OCI-LY7 (cell line): ENCODE measurements at regions not wholly inside any gene's neighbourhood (a gene's known extent, or its start where the extent isn't known, plus 50 kb on each side); places are given as distances from the start of the nearest gene placed in this dataset.
"Not testable (repeated sequence)": the region's sequence is repeated elsewhere in the genome, so short reads cannot be mapped to it uniquely, and the experiment has no call there.

Experiments
- BruUV-seq: library from RNA; stranded (reverse); fragments of 400-500 nt; replicated peaks from 2 replicates; lab custom pipeline; 2021; lab: Mats Ljungman, UMichigan
- CTCF ChIA-PET: fragments of 300-600 bp; sonication (Branson Sonifier 250); formaldehyde crosslinking; loops from one replicate; lab custom pipeline; 2022; ENCODE audit warnings: antibody characterized with exemption; ENCODE audit not compliant: unreplicated experiment; lab: Charles Lee
- POLR2A ChIA-PET: fragments of 300-600 bp; sonication (Branson Sonifier 250); formaldehyde crosslinking; loops from one replicate; lab custom pipeline; 2022; ENCODE audit warnings: antibody characterized with exemption; lab: Charles Lee
- DNase-seq: peaks from one replicate; pipeline ENCODE4 v3.0.0-alpha.2; 2015; ENCODE audit warnings: low spot score
- H2AFZ ChIP-seq: fragments of 200-600 bp; sonication (generic), shearing (Covaris generic); 2 replicates; pipeline ENCODE4 v1.6.1; 2014; ENCODE audit warnings: mild to moderate bottlenecking, antibody characterized with exemption, low read length, moderate library complexity
- H3K27ac ChIP-seq: fragments of 200-600 bp; sonication (generic); 2 replicates; pipeline ENCODE4 v1.5.1; 2014; ENCODE audit warnings: mixed run types, low read depth, mild to moderate bottlenecking, moderate library complexity, low read length, inconsistent platforms; ENCODE audit not compliant: poor library complexity, severe bottlenecking
- H3K36me3 ChIP-seq: fragments of 200-600 bp; sonication (generic); 2 replicates; pipeline ENCODE4 v1.6.1; 2014; ENCODE audit warnings: mild to moderate bottlenecking, antibody characterized with exemption, low read length, moderate library complexity, mixed read lengths; ENCODE audit not compliant: insufficient read depth
- H3K4me1 ChIP-seq: fragments of 200-600 bp; sonication (generic); 2 replicates; pipeline ENCODE4 v1.5.1; 2014; ENCODE audit warnings: mild to moderate bottlenecking, low read length; ENCODE audit not compliant: insufficient read depth, poor library complexity, severe bottlenecking
- H3K4me2 ChIP-seq: fragments of 200-600 bp; sonication (generic); 2 replicates; pipeline ENCODE4 v1.6.1; 2014; ENCODE audit warnings: mild to moderate bottlenecking, low read length
- H3K4me3 ChIP-seq: fragments of 200-600 bp; sonication (generic); 2 replicates; pipeline ENCODE4 v1.5.1; 2014; ENCODE audit warnings: mild to moderate bottlenecking, low read depth, low read length; ENCODE audit not compliant: poor library complexity, severe bottlenecking
- H3K79me2 ChIP-seq: fragments of 200-600 bp; sonication (generic); 2 replicates; pipeline ENCODE4 v1.6.1; 2016; ENCODE audit warnings: low read depth, mild to moderate bottlenecking, low read length, moderate library complexity, mixed read lengths; ENCODE audit not compliant: insufficient read depth
- H3K9me2 ChIP-seq: fragments of 200-600 bp; sonication (generic); 2 replicates; pipeline ENCODE4 v1.6.1; 2016; ENCODE audit warnings: mild to moderate bottlenecking, low read length, mixed read lengths; ENCODE audit not compliant: insufficient read depth
- H3K9me3 ChIP-seq: fragments of 200-600 bp; sonication (generic); 2 replicates; pipeline ENCODE4 v1.6.1; 2014; ENCODE audit warnings: mild to moderate bottlenecking, mixed run types, low read length, mixed read lengths
- H4K20me1 ChIP-seq: fragments of 200-600 bp; sonication (generic); 2 replicates; pipeline ENCODE4 v1.6.1; 2014; ENCODE audit warnings: mild to moderate bottlenecking, antibody characterized with exemption, low read length, moderate library complexity, mixed read lengths; ENCODE audit not compliant: insufficient read depth
- CTCF ChIP-seq: fragments of 200-600 bp; sonication (generic); conservative IDR thresholded peaks from 2 replicates; pipeline ENCODE4 v1.5.1; 2014; ENCODE audit warnings: mild to moderate bottlenecking, antibody characterized with exemption, low read length, moderate library complexity, mixed read lengths
- EZH2phosphoT487 ChIP-seq: fragments of 200-600 bp; sonication (generic); IDR thresholded peaks from 2 replicates; pipeline ENCODE4 v1.6.1; 2018; ENCODE audit warnings: low read depth, borderline replicate concordance, mild to moderate bottlenecking, mixed run types, antibody characterized with exemption, low read length, moderate library complexity, mixed read lengths
- intact Hi-C: fragments of 100-400 bp; cut with micrococcal nuclease; formaldehyde crosslinking; loops from one replicate; pipeline ENCODE4 v1.10.0; 2022; ENCODE audit not compliant: unreplicated experiment

- intact Hi-C loops, result no loop called here
- Histone ChIP-seq H2AFZ (no peak overlapping the region), H3K36me3 (peaks cover 8% of the 10 kb centered on the region; the same call in 1 of the 2 replicates), H3K9me3 (no peaks in the 10 kb centered on the region), H3K27ac (no peak overlapping the region), H3K4me1 (no peaks in the 10 kb centered on the region), H3K9me2 (no peaks in the 10 kb centered on the region), H3K4me2 (no peak overlapping the region), H3K79me2 (no peaks in the 10 kb centered on the region), H3K4me3 (no peak overlapping the region), H4K20me1 (no peaks in the 10 kb centered on the region)
- CTCF ChIA-PET, result no interaction called here
- TF ChIP-seq EZH2phosphoT487, result no peak
- TF ChIP-seq CTCF, result no peak
- no peak for DNase-seq
- POLR2A ChIA-PET, result no interaction called here
- no TSS peak for BruUV-seq
These were observed 85.9 kb downstream of the ASMT start for GRCh38 chrX:1700757-1701156.

GRCh38 chrX:1701396-1701901 is 86.6 kb downstream of the ASMT start:
- CTCF ChIA-PET, H4K20me1 ChIP-seq, H3K36me3 ChIP-seq, DNase-seq, H3K9me2 ChIP-seq, intact Hi-C loops, POLR2A ChIA-PET, H2AFZ ChIP-seq, H3K9me3 ChIP-seq, H3K4me2 ChIP-seq, H3K4me1 ChIP-seq, H3K79me2 ChIP-seq, BruUV-seq, H3K4me3 ChIP-seq, H3K27ac ChIP-seq: not testable (repeated sequence)

GRCh38 chrX:1702142-1702541 is 87.3 kb downstream of the ASMT start:
- BruUV-seq, H3K27ac ChIP-seq, H3K79me2 ChIP-seq, H4K20me1 ChIP-seq, H3K4me3 ChIP-seq, H2AFZ ChIP-seq, intact Hi-C loops, H3K4me1 ChIP-seq, POLR2A ChIA-PET, H3K9me2 ChIP-seq, H3K4me2 ChIP-seq, DNase-seq, H3K36me3 ChIP-seq, H3K9me3 ChIP-seq, CTCF ChIA-PET: not testable (repeated sequence)

- H2AFZ ChIP-seq, CTCF ChIA-PET, H3K9me3 ChIP-seq, H3K27ac ChIP-seq, H3K4me3 ChIP-seq, intact Hi-C loops, POLR2A ChIA-PET, H3K4me1 ChIP-seq, H3K36me3 ChIP-seq, H3K9me2 ChIP-seq, H3K4me2 ChIP-seq, DNase-seq, H4K20me1 ChIP-seq, BruUV-seq, H3K79me2 ChIP-seq: not testable (repeated sequence)
These were observed 87.7 kb downstream of the ASMT start for GRCh38 chrX:1702557-1702956.

GRCh38 chrX:1709277-1709676 is 94.4 kb downstream of the ASMT start:
- H3K4me3 ChIP-seq, BruUV-seq, intact Hi-C loops, H3K36me3 ChIP-seq, CTCF ChIA-PET, H3K27ac ChIP-seq, H3K9me3 ChIP-seq, H3K4me1 ChIP-seq, H2AFZ ChIP-seq, H3K4me2 ChIP-seq, H4K20me1 ChIP-seq, POLR2A ChIA-PET, H3K79me2 ChIP-seq, H3K9me2 ChIP-seq, DNase-seq: not testable (repeated sequence)
